WTC11 (cell line): ENCODE measurements at regions not wholly inside any gene's neighbourhood (a gene's known extent, or its start where the extent isn't known, plus 50 kb on each side); places are given as distances from the start of the nearest gene placed in this dataset.

Experiments used
- ATAC-seq: fragments of 200-7000 bp; cut with Tn5 transposase; 2 replicates; pipeline ENCODE4 v1.10.0; 2021; ENCODE audit warnings: mild to moderate bottlenecking, moderate library complexity
- CTCF ChIA-PET: fragments of 300-600 bp; sonication (Branson Sonifier 250); formaldehyde crosslinking; loops from one replicate; lab custom pipeline; 2021; ENCODE audit warnings: antibody characterized with exemption; lab: Charles Lee
- POLR2A ChIA-PET: fragments of 350-600 bp; sonication (Branson Sonifier 250); formaldehyde crosslinking; loops from one replicate; lab custom pipeline; 2021; ENCODE audit warnings: antibody characterized with exemption; lab: Charles Lee
- DNase-seq: peaks from one replicate; pipeline ENCODE4 v3.0.0; 2021; ENCODE audit warnings: low spot score
- H3K27ac Mint-ChIP-seq: 2 replicates; pipeline ENCODE4 v1.8.0; 2021; ENCODE audit warnings: mixed read lengths
- H3K27me3 Mint-ChIP-seq: 2 replicates; pipeline ENCODE4 v1.8.0; 2021; ENCODE audit warnings: low read depth, mild to moderate bottlenecking, moderate library complexity, mixed read lengths
- H3K36me3 Mint-ChIP-seq: 2 replicates; pipeline ENCODE4 v1.8.0; 2021; ENCODE audit warnings: mixed read lengths
- H3K4me1 Mint-ChIP-seq: 2 replicates; pipeline ENCODE4 v1.8.0; 2022; ENCODE audit warnings: mixed read lengths
- H3K4me3 Mint-ChIP-seq: 2 replicates; pipeline ENCODE4 v1.8.0; 2021; ENCODE audit warnings: mild to moderate bottlenecking, moderate library complexity, mixed read lengths
- H3K9me3 Mint-ChIP-seq: 2 replicates; pipeline ENCODE4 v1.8.0; 2021; ENCODE audit warnings: mixed read lengths
- AR ChIP-seq: fragments of 250-450 bp; sonication (Bioruptor Pico); IDR thresholded peaks from 2 replicates; pipeline ENCODE4 v1.9.0; 2021; ENCODE audit warnings: mild to moderate bottlenecking
- ATF1 ChIP-seq: sonication (generic); formaldehyde crosslinking; IDR thresholded peaks from 2 replicates; pipeline ENCODE4 v1.8.1; 2023; ENCODE audit warnings: mild to moderate bottlenecking, moderate library complexity, missing genetic modification reagents
- ATF3 ChIP-seq: sonication (generic); formaldehyde crosslinking; conservative IDR thresholded peaks from 2 replicates; pipeline ENCODE4 v1.8.1; 2022; ENCODE audit warnings: mild to moderate bottlenecking, missing genetic modification reagents
- ELF4 ChIP-seq: sonication (generic); formaldehyde crosslinking; IDR thresholded peaks from 2 replicates; pipeline ENCODE4 v1.8.1; 2022; ENCODE audit warnings: low read depth, mild to moderate bottlenecking, moderate library complexity, missing genetic modification reagents
- EMX1 ChIP-seq: fragments of 250-450 bp; sonication (Bioruptor Pico); IDR thresholded peaks from 2 replicates; pipeline ENCODE4 v1.8.0; 2021; ENCODE audit warnings: mild to moderate bottlenecking
- ETV6 ChIP-seq: sonication (generic); formaldehyde crosslinking; IDR thresholded peaks from 2 replicates; pipeline ENCODE4 v1.8.1; 2022; ENCODE audit warnings: mild to moderate bottlenecking, missing genetic modification reagents
- GABPB1 ChIP-seq: sonication (generic); formaldehyde crosslinking; IDR thresholded peaks from 2 replicates; pipeline ENCODE4 v1.8.1; 2023; ENCODE audit warnings: mild to moderate bottlenecking, missing genetic modification reagents
- HMGA2 ChIP-seq: fragments of 250-450 bp; sonication (Bioruptor Pico); IDR thresholded peaks from 2 replicates; pipeline ENCODE4 v1.4.0; 2021; ENCODE audit warnings: mild to moderate bottlenecking, moderate library complexity
- JAZF1 ChIP-seq: fragments of 250-450 bp; sonication (Bioruptor Pico); IDR thresholded peaks from 2 replicates; pipeline ENCODE4 v1.9.0; 2021; ENCODE audit warnings: moderate library complexity, mild to moderate bottlenecking, inconsistent platforms
- NFE2L1 ChIP-seq: sonication (generic); formaldehyde crosslinking; IDR thresholded peaks from 2 replicates; pipeline ENCODE4 v1.8.1; 2023; ENCODE audit warnings: missing genetic modification reagents
- NR1H2 ChIP-seq: sonication (generic); formaldehyde crosslinking; IDR thresholded peaks from 2 replicates; pipeline ENCODE4 v1.9.0; 2021; ENCODE audit warnings: mild to moderate bottlenecking, moderate library complexity, missing genetic modification reagents
- NR2C2 ChIP-seq: sonication (generic); formaldehyde crosslinking; IDR thresholded peaks from 2 replicates; pipeline ENCODE4 v1.8.0; 2022; ENCODE audit warnings: mild to moderate bottlenecking, missing genetic modification reagents
- PREB ChIP-seq: sonication (generic); formaldehyde crosslinking; IDR thresholded peaks from 2 replicates; pipeline ENCODE4 v1.8.1; 2022; ENCODE audit warnings: mild to moderate bottlenecking, missing genetic modification reagents, moderate library complexity, borderline replicate concordance
- SOX15 ChIP-seq: fragments of 250-450 bp; sonication (Bioruptor Pico); IDR thresholded peaks from 2 replicates; pipeline ENCODE4 v1.9.0; 2021; ENCODE audit warnings: mild to moderate bottlenecking
- TEAD1 ChIP-seq: sonication (generic); formaldehyde crosslinking; IDR thresholded peaks from 2 replicates; pipeline ENCODE4 v1.8.0; 2022; ENCODE audit warnings: mild to moderate bottlenecking, missing genetic modification reagents
- USF1 ChIP-seq: sonication (generic); formaldehyde crosslinking; IDR thresholded peaks from 2 replicates; pipeline ENCODE4 v1.8.0; 2022; ENCODE audit warnings: mild to moderate bottlenecking, missing genetic modification reagents
- ZNF138 ChIP-seq: sonication (generic); formaldehyde crosslinking; conservative IDR thresholded peaks from 2 replicates; pipeline ENCODE4 v1.8.1; 2022; ENCODE audit warnings: mild to moderate bottlenecking, moderate library complexity, missing genetic modification reagents
- ZNF219 ChIP-seq: sonication (generic); formaldehyde crosslinking; IDR thresholded peaks from 2 replicates; pipeline ENCODE4 v1.8.0; 2023; ENCODE audit warnings: missing genetic modification reagents, mild to moderate bottlenecking, borderline replicate concordance
- ZNF396 ChIP-seq: fragments of 250-450 bp; sonication (Bioruptor Pico); IDR thresholded peaks from 2 replicates; pipeline ENCODE4 v1.8.0; 2021; ENCODE audit warnings: mild to moderate bottlenecking, moderate library complexity, borderline replicate concordance
- ZNF416 ChIP-seq: fragments of 250-450 bp; sonication (Bioruptor Pico); IDR thresholded peaks from 2 replicates; pipeline ENCODE4 v1.9.0; 2021; ENCODE audit warnings: mild to moderate bottlenecking, inconsistent platforms
- ZSCAN18 ChIP-seq: fragments of 250-450 bp; sonication (Bioruptor Pico); IDR thresholded peaks from 2 replicates; pipeline ENCODE4 v2.1.2; 2022; ENCODE audit warnings: mild to moderate bottlenecking, moderate library complexity
- TF ChIP-seq, protein P1 (sequence below): sonication (generic); formaldehyde crosslinking; IDR thresholded peaks from 2 replicates; pipeline ENCODE4 v1.8.1; 2023; ENCODE audit warnings: mild to moderate bottlenecking, missing genetic modification reagents, moderate library complexity
- TF ChIP-seq, protein P2 (sequence below): sonication (generic); formaldehyde crosslinking; IDR thresholded peaks from 2 replicates; pipeline ENCODE4 v1.8.0; 2023; ENCODE audit warnings: missing genetic modification reagents

- DNase-seq, result no peak
- no peak for TF ChIP-seq ZNF416 (CRISPR knock-in tag)
- no peak for TF ChIP-seq JAZF1 (CRISPR knock-in tag)
- no peak for TF ChIP-seq NFE2L1 (CRISPR knock-in tag)
- TF ChIP-seq HMGA2, result no peak
- TF ChIP-seq ETV6 (CRISPR knock-in tag), result no peak
- TF ChIP-seq ZNF219, result no peak
- no peak for TF ChIP-seq USF1
- H3K36me3 Mint-ChIP-seq, result no peaks in the 10 kb centered on the region
- ChIA-PET POLR2A (no interaction called here), CTCF (no interaction called here)
- H3K9me3 Mint-ChIP-seq, result peaks cover 4% of the 10 kb centered on the region; the same call in 1 of the 2 replicates
- H3K27ac Mint-ChIP-seq, result no peak overlapping the region
- no peak overlapping the region for H3K4me3 Mint-ChIP-seq
- peaks cover 9% of the 10 kb centered on the region; the same call in 1 of the 2 replicates for H3K4me1 Mint-ChIP-seq
- no peaks in the 10 kb centered on the region for H3K27me3 Mint-ChIP-seq
- ATAC-seq, result no peak
Measured at GRCh38 chr1:103898576-103899345, 149.1 kb downstream of the AMY1C start.

DNA sequence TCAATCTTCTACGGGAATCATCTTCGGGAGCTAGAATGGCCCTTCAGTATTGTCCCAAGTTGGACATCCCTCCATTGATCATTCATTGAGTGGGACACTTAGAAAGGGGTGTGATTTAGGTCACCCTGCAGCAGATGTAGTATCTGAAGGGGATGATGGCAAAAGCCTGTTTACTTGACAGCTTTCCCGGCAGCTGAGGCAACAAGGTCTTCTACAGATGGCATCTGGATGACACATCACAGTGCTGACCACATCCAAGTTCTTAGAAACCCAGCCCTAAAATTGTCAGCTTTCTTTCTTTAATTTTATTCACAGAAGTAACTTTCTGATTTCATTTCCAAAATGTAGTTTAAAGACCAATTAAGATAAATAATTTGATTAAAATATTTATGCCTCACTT, 150.3 kb downstream of the AMY1C start:
- Mint-ChIP-seq H3K4me1 (peaks cover 9% of the 10 kb centered on the region; the same call in 1 of the 2 replicates), H3K27ac (no peak overlapping the region), H3K4me3 (no peak overlapping the region), H3K27me3 (no peaks in the 10 kb centered on the region), H3K9me3 (peaks cover 4% of the 10 kb centered on the region; the same call in 1 of the 2 replicates), H3K36me3 (no peaks in the 10 kb centered on the region)
- TF ChIP-seq ZNF396 (no peak), ELF4 (CRISPR knock-in tag) (no peak), TEAD1 (CRISPR knock-in tag) (no peak), PREB (CRISPR knock-in tag) (no peak), NR1H2 (no peak), NR2C2 (CRISPR knock-in tag) (no peak), NFE2L1 (CRISPR knock-in tag) (no peak), AR (CRISPR knock-in tag) (no peak), ZSCAN18 (no peak), SOX15 (CRISPR knock-in tag) (no peak), ZNF138 (CRISPR knock-in tag) (no peak), ZNF416 (CRISPR knock-in tag) (no peak), ATF3 (CRISPR knock-in tag) (no peak), EMX1 (CRISPR knock-in tag) (no peak), ATF1 (CRISPR knock-in tag) (no peak), GABPB1 (no peak)
- TF ChIP-seq, protein P1, sequence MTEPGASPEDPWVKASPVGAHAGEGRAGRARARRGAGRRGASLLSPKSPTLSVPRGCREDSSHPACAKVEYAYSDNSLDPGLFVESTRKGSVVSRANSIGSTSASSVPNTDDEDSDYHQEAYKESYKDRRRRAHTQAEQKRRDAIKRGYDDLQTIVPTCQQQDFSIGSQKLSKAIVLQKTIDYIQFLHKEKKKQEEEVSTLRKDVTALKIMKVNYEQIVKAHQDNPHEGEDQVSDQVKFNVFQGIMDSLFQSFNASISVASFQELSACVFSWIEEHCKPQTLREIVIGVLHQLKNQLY (CRISPR knock-in tag), result no peak
- TF ChIP-seq, protein P2, sequence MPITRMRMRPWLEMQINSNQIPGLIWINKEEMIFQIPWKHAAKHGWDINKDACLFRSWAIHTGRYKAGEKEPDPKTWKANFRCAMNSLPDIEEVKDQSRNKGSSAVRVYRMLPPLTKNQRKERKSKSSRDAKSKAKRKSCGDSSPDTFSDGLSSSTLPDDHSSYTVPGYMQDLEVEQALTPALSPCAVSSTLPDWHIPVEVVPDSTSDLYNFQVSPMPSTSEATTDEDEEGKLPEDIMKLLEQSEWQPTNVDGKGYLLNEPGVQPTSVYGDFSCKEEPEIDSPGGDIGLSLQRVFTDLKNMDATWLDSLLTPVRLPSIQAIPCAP (CRISPR knock-in tag), result no peak
- ATAC-seq, result no peak
- CTCF ChIA-PET, result no interaction called here
- POLR2A ChIA-PET, result no interaction called here
- DNase-seq, result no peak
